Testis (tissue), 2 donors: ENCODE measurements at regions not wholly inside any gene's neighbourhood (a gene's known extent, or its start where the extent isn't known, plus 50 kb on each side); places are given as distances from the start of the nearest gene placed in this dataset.

Source experiments
- POLR2A ChIP-seq: fragments of 450-650 bp; IDR thresholded peaks from one replicate; pipeline ENCODE4 v1.6.1; 2017; ENCODE audit warnings: antibody characterized with exemption, mild to moderate bottlenecking, moderate library complexity
- TF ChIP-seq, protein P1 (sequence below), 3 experiments: fragments of 450-650 bp in 2 of 3; fragments of 200-600 bp in 1 of 3; sonication (generic) in 1 of 3; IDR thresholded peaks; one replicate each; pipeline ENCODE4 v1.5.1; 2016 to 2019; ENCODE audit warnings: antibody characterized with exemption in 3 of 3, mild to moderate bottlenecking in 2 of 3, moderate library complexity in 1 of 3

GRCh38 chr3:117630885-117631284, 921.3 kb downstream of the TUSC7 start:
- TF ChIP-seq, protein P1, sequence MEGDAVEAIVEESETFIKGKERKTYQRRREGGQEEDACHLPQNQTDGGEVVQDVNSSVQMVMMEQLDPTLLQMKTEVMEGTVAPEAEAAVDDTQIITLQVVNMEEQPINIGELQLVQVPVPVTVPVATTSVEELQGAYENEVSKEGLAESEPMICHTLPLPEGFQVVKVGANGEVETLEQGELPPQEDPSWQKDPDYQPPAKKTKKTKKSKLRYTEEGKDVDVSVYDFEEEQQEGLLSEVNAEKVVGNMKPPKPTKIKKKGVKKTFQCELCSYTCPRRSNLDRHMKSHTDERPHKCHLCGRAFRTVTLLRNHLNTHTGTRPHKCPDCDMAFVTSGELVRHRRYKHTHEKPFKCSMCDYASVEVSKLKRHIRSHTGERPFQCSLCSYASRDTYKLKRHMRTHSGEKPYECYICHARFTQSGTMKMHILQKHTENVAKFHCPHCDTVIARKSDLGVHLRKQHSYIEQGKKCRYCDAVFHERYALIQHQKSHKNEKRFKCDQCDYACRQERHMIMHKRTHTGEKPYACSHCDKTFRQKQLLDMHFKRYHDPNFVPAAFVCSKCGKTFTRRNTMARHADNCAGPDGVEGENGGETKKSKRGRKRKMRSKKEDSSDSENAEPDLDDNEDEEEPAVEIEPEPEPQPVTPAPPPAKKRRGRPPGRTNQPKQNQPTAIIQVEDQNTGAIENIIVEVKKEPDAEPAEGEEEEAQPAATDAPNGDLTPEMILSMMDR (IDR thresholded peaks at IDR 0.05) = no peak
- no peak for TF ChIP-seq POLR2A
